ENCODE measurements at regions not wholly inside any gene's neighbourhood (a gene's known extent, or its start where the extent isn't known, plus 50 kb on each side); places are given as distances from the start of the nearest gene placed in this dataset.

GRCh38 chr20:10724449-10725173 is 50.8 kb upstream of the JAG1 start:
- H3K36me3 Mint-ChIP-seq (ENCODE audit: low read depth) = no peaks in the 10 kb centered on the region
- H3K9me3 Mint-ChIP-seq = peaks cover 6% of the 10 kb centered on the region
- H3K27me3 Mint-ChIP-seq (ENCODE audit: low read depth) = peaks cover 2% of the 10 kb centered on the region
- DNase-seq (ENCODE audit: low read depth, low spot score) = no peak
- H3K4me3 Mint-ChIP-seq = no peak overlapping the region
- TF ChIP-seq CTCF (conservative IDR thresholded peaks at IDR 0.05) = no peak
- no peak overlapping the region for H3K27ac Mint-ChIP-seq (ENCODE audit: unreplicated experiment)
- H3K4me1 Mint-ChIP-seq = peaks cover 9% of the 10 kb centered on the region

- Mint-ChIP-seq H3K4me3 (no peak overlapping the region), H3K27ac (ENCODE audit: unreplicated experiment) (no peak overlapping the region), H3K9me3 (peaks cover 6% of the 10 kb centered on the region), H3K36me3 (ENCODE audit: low read depth) (no peaks in the 10 kb centered on the region), H3K27me3 (ENCODE audit: low read depth) (no peaks in the 10 kb centered on the region), H3K4me1 (no peaks in the 10 kb centered on the region)
- DNase-seq (ENCODE audit: low read depth, low spot score) = no peak
- no peak for TF ChIP-seq CTCF (conservative IDR thresholded peaks at IDR 0.05)
Measured at GRCh38 chr20:10728873-10729670, 55.3 kb upstream of the JAG1 start.

- H3K4me1 Mint-ChIP-seq = no peaks in the 10 kb centered on the region
- TF ChIP-seq CTCF (conservative IDR thresholded peaks at IDR 0.05) = no peak
- H3K36me3 Mint-ChIP-seq (ENCODE audit: low read depth) = no peaks in the 10 kb centered on the region
- H3K27me3 Mint-ChIP-seq (ENCODE audit: low read depth) = no peaks in the 10 kb centered on the region
- no peak for DNase-seq (ENCODE audit: low read depth, low spot score)
- peaks cover 6% of the 10 kb centered on the region for H3K9me3 Mint-ChIP-seq
- H3K27ac Mint-ChIP-seq (ENCODE audit: unreplicated experiment) = no peak overlapping the region
- H3K4me3 Mint-ChIP-seq = no peak overlapping the region
Measured at GRCh38 chr20:10729785-10730184, 56.0 kb upstream of the JAG1 start.

- no peak for DNase-seq (ENCODE audit: low read depth, low spot score)
- Mint-ChIP-seq H3K9me3 (peaks cover 6% of the 10 kb centered on the region), H3K4me3 (no peak overlapping the region), H3K4me1 (no peaks in the 10 kb centered on the region), H3K27ac (ENCODE audit: unreplicated experiment) (no peak overlapping the region), H3K27me3 (ENCODE audit: low read depth) (no peaks in the 10 kb centered on the region), H3K36me3 (ENCODE audit: low read depth) (no peaks in the 10 kb centered on the region)
- TF ChIP-seq CTCF (conservative IDR thresholded peaks at IDR 0.05) = no peak
Measured at GRCh38 chr20:10730629-10731183, 56.9 kb upstream of the JAG1 start.

- DNase-seq (ENCODE audit: low read depth, low spot score) = no peak
- Mint-ChIP-seq H3K9me3 (peaks cover 6% of the 10 kb centered on the region), H3K4me1 (no peaks in the 10 kb centered on the region), H3K36me3 (ENCODE audit: low read depth) (no peaks in the 10 kb centered on the region), H3K4me3 (no peak overlapping the region), H3K27ac (ENCODE audit: unreplicated experiment) (no peak overlapping the region), H3K27me3 (ENCODE audit: low read depth) (no peaks in the 10 kb centered on the region)
- no peak for TF ChIP-seq CTCF (conservative IDR thresholded peaks at IDR 0.05)
Measured at GRCh38 chr20:10731190-10731965, 57.6 kb upstream of the JAG1 start.

Measured in neural crest cell (in vitro differentiated cells).